ENCODE measurements at regions not wholly inside any gene's neighbourhood (a gene's known extent, or its start where the extent isn't known, plus 50 kb on each side); places are given as distances from the start of the nearest gene placed in this dataset.

DNA sequence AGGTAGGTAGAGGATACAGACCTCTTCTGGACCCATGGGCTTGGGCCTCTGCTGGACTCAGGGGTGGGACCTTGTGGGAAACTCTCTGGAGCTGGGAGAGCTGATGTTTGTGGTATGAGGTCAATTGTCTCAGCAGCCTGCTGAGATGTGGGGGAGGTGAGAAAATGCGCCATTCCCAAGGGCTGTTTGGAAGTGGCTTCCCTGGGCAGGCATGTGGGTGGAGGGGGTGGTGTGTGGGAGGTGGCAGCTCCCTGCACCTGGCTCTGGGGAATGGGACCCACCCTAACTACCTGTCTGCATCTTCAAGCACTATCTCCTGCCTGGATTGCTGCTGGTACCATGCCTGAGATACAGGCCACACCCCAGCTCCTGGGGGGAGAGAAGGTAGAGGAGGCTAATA lies 97.4 kb upstream of the THY1 start:
- no peak for DNase-seq

DNA sequence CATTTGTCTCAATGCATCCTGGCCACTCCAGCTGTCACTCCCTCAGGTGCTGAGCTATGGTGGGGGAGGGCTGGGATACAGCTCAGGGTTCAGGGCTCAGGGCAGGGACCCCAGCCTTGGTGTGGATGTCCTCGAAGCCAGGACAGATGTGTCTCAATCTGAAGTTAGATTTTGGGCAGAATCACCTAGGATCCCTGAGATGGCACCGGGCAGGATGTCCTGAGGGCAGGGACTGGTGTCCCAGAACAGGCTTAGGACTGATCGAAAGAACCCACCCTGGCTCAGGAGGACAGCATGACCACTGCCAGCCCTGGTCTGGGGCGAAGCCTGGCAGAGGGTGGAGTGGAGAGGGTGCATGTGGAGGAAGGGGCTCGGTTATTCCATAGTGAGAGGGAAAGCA lies 96.8 kb upstream of the THY1 start:
- DNase-seq, result no peak

DNA sequence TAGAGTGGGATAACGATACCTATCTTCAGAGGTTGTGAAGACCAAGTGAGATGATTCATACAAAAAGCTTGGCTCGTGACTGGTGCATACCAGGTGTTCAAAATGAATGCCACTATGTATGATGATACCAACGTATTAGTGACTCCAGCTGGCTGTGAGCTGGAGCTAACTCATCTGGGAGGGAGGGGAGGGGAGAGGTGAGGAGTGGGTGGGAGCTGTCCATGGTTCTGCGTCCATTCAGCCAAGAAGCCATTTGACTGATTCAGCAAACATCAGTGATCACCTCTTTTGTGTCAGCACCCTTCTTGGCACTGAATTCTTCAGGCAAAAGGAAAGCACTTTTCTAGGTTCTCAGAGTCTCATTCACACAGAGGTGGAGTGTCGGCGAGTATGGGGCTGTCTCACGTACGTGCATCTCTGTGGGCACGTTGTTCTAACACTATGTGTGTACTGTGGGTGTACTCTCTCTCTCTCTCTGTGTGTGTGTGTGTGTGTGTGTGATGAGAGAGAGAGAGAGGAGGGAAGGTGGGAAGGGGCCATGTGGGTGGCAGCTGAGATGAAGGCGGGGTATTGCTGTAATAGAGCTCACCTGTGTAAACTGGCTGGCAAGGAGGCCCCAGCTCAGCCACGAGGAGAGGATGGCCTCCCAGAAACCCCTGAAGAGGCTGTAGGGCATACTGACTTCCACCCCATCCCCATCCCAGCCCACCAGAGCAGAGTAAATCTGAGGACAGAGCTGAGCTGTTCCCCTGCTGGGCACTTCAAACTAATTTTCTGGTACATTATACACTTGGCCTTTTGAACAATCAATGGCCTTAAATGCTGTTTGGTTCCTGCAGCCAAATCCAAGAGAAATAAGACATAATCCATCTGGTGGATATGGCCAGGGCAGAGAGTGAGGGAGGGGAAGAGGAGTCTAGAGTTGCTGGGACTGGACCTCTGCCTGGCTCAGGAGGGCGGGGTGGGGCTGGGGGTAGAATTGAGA lies 96.1 kb upstream of the THY1 start:
- no peak for DNase-seq

DNA sequence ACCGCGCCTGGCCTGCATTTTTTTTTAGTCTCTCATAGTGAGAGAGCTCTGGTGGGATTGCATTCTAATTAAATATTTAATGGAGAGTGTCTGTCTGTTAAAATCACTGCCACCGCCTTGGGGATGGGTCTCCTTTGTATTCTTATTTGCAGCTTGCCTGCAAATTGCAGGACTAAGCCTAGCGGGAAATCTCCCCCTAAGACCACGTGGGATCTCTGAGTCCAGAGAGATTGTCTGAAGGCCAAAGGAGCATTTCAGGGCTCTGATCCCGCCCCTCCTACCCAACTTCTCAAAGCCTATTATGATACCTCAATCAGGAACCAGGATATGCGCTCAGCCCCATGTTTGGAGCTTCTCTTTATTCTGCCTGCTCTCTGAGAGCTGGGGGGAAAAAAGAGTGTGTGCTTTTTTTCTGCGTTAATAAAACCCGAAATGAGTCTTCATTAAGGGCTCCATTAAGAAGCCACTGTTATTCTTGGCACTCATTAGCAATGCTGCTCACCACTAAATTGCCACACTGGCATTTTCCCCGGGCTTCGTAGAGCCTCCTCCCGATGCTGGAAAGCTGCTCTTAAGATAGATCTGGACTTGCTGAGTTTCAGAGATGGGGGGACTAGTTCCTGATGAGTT lies 92.9 kb upstream of the THY1 start:
- no peak for DNase-seq

DNA sequence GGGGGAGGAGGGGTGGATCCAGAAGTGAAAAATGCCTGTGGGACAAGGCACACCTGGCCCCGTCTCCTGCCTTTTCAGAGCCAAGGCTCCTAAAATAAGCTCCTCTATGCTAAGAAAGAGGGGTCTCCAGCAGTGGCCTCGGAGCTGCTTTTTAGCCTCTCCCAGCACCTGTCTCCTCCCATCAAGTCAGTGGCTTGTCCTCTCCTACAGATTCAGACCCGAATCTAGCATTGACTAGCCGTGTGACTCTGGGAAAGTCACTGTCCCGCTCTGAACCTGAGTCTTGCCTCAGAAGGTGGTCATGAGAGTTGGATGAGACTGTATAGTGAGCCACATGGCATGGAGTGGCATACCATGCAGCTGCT lies 90.8 kb upstream of the THY1 start:
- no peak for DNase-seq

DNA sequence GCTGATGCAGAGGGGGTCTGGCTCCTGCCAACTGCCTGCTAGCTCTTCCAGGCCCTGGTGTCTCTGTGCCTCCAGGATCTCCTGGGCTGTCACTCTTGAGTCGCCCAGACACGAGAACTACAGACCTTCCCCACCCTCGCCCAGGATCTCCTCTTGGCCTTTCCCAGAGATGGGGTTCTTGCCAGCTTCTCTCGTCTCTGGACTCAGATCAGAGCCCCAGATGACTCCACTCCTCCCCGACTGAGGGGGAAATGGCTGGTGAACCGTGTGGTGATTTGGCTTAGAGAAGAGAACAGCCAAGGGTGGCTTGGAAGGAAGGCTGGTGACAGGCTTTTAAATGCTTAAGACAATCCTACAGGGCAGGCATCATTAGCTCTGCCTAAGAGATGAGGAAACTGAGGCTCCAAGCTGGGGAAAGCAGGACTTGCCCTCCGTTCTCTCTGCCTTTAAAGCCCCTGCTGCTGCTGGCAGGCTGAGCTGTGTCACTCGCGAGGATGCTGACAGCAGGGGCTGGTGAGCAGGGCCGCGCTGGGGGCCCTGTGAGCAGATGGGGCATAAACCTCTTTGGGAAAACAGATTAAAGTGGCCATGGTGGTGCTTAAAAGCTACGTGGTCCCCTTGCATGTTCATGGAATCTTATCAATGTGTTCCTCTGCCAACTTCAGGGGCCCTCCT lies 90.3 kb upstream of the THY1 start:
- DNase-seq, result no peak

DNA sequence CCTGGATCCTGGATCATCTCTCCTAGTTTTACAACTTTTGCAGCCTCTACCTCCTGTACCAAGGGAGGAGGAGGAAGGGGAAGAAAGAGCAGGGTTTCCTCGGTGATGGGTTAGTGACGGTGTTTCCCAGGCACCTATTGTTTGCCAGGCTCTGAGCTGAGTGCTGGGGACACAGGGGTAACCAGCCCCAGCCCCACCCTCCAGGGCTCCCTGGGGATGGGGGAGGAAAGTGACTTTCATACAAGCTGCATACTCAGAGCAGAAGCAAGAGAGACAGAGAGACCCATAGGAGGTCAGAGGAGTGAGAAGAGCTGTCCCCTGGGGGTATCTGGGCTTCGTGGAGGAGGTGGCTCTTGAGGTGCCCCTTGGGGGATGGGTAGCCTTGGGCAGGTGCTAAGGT lies 89.4 kb upstream of the THY1 start:
- DNase-seq, result no peak

DNA sequence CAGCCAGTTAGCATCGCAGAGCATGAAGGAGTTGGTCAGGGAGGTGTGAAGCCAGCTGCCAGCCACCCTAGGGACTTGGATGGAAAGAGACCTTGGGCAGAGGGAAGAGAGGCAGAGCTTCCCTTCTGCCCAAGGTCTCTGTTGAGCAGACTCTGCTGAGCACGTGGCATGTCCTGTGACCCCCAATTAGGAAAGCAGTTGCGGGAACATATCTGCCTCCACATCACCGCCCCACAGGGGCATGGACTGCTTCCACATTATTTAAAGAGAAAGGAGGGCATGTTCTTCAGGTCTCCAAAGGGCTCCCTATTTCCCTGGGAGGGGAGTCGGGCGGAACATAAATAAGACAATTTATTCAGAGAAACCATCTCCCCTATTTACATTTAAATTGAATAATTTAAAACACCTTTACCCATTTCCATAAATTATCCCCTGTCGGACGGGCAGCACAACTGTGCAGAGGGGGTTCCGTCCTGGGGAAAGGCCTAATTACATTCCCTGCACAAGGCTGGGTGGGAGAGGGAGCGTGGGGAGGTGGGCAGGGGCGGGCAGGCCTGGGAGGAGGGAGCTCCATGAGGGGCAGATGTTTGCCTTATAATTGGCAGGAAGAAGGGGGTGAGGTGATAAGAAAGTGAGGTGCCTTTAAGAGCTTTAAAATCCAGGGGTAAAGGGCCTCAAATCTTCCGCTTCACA lies 88.8 kb upstream of the THY1 start:
- DNase-seq, result no peak

DNA sequence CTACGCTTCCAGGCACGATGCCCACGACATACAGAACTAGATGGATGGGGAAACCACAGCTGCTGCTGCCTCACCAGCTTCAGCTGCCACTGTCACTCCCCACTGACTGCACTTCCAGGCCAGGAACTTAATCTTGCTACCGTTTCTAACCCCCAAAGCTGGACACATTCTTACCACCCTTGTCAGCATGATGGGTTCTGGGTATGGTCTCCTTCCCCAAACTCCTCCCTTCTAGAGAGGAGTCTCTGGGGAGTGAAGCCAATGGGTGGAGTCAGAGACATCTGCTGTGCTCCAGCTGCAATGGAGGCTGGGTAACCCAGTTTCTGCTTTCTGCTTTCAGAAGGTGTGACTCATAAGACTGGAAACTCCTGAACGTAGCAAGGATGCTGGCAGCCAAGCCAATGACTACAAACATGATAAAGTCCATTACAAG lies 87.0 kb upstream of the THY1 start:
- peak in 1 of 5 donors; percentile 17 for DNase-seq

DNA sequence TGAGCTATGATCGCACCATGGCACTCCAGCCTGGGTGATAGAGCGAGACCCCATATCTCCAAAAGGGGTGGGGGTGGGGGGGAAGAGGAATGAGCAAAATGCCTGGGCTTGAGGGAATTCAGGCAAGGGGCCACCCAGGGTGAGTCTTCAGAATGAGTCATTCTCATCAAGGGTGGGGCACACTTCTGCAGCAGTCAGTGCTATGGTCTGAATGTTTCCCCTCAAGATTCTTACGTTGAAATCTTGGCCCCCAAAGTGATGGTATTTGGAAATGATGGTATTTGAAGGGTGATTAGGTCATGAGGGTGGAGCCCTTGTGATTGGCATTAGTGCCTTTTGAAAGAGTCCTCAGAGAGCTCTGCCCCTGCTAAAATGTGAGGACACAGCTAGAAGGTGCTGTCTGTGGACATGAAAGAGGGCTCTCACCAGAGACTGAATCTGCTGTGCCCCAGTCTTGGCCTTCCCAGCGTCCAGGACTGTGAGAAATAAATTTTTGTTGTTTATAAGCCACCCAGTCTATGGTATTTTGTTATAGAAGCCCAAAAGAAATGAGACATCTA lies 86.4 kb upstream of the THY1 start:
- no peak for DNase-seq

DNA sequence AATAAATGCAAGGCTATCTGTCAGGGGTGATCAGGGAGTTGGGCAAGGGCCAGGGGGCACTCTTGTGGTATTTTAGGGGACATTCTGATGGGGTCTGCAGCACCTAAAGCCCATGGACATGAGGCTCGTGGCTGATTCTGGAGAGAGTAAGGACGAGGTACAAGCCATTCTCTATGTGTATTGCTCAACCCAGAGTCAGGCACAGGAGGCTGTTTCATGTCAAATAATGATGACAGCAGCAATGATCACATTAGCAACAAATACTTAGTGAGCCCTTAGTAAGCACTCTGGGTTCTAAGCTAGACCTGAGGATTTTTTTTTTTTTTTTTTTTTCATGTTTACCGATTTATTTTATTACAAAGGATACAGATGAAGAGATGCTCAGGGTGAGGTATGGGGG lies 83.5 kb upstream of the THY1 start:
- DNase-seq, result no peak

DNA sequence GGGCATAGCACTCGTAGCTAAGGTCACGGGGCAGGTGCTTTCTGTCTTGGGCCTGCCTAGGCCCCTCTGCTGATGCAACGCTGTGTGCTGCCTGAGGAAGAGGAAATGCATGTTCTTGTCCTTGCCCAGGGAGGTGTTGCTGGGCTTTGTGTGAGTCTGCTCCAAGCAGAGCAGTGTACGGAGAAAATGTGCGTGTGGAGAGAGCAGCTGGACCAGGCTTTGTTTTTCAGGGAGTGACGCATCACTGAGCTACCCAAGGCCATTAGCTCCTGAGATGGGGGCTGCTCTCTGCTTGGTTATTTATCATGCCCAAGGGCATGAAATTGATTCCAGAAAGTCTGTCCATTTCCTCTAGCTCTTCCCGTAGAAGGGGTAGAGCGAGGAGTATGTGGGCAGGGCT lies 82.9 kb upstream of the THY1 start:
- DNase-seq, result no peak

DNA sequence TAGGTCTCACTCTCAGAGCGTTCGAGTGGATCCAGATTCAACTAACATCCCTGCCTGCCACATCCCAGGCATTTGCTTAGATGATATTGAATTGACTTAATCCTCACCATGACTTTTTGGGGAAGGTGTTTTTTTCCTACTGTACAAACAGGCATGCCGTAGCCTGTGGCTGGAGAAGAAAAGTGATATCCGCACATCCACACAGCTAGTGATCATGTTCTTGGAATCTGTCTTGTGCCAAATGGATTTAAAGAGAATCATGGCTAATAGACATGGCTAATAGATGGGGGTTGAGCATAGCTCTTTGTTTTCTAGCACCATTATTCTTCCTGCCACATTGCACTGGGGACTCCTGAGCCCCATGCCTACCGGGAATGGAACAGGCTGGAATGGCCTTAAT lies 82.1 kb upstream of the THY1 start:
- no peak for DNase-seq

DNA sequence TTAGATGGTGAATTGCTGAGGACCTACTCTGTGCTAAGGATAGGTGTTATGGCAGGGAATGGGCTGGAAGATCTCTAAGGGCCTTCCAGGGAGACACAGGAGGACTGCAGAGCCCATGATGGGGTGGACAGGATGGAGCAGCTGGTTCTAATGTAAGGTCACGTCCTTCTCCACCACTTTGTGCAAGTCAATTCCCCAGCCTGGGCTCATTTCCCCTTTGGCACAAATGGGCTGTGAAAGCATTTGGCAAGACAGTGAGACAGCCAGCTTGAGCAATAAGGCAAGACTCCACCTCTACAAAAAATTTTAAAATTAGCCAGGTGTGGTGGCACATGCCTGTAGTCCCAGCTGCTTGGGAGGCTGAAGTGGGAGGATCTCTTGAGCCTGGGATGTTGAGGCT lies 81.4 kb upstream of the THY1 start:
- DNase-seq, result no peak

DNA sequence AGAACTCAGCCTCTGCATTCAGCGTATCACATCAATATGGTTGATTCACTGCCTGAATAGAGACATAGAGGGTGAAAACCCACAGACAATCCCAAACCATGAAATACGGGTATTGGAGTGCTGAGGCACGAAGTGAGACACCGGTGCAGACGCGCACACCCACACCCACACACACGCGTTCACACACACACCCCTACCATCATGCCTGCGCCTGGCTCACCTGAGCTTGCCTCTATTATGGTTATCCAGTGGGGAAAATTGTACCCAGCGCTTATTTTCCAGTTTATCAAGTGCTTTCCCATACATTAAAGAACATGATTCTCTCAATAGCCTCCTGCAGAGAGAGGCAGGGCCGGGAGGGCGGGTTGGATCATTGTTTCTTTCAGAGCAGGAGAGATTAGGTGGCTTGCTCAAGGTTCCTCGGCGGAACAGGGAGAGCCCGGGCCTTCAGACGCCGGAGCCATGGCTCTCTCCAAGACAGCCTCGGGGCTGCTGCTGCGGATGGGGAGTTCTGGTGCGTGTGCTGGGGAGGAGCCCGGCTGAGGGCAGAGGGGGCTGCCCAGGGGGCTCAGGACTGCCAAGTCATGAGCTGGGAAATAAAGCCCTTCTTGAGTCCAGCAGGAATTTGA lies 78.9 kb upstream of the THY1 start:
- DNase-seq, result no peak

DNA sequence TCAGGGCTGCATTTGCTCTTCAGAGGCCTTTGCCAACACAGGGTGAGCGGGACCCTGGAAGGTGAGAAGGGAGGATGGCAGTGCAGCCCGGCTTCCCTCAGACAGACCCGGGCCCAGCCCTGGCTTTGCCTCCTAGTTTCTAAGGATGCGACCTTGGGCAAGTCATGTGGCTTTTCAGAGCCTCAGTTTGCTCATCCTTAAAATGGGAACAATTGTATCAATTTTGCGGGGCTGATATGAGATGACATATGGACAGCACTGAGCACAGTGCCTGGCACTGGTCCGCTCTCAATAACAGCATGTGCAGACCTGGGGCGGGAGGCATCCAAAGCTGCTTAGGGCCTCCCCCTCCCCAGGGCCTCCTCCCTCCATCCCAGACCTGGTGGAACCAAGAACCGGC lies 74.7 kb upstream of the THY1 start:
- no peak for DNase-seq

DNA sequence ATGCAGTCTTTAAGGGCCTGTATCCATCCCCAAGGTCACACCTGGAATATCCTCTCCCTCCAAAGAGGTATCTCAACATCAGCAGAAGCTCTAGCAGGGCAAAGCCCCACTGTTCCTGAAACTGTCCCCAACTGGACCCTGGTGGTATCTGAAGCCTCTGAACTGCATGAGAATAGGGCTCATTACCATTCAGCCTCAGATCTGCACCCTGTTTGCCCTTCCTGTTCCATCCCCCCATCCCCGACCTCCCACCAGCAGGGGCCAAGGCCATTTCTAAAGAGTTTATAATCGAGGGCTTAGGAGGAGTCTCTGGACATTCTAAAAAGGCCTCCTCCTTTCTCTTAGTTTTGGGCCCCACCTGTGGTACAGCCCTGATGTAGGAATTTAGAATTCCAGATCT lies 74.0 kb upstream of the THY1 start:
- no peak for DNase-seq

DNA sequence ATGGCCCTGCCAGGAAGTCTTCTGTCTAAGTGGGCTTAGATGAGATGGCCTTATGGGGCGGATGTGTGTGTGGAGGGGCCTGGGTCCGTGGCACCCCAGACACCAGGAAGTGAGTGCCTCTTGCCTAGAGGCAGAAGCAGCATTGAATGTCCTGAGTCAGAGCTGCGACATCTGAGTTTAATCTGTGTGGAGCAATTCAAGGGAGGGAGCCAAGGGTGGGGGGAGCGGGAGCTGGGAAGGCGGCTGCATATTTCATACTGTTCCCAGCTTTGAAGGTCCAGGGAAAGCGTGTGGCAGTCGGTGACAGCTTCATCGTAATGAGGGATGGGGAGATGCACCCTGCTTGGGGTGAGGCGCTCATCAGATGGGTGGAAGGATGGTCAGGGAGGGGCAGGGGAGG lies 73.5 kb upstream of the THY1 start:
- no peak for DNase-seq

DNA sequence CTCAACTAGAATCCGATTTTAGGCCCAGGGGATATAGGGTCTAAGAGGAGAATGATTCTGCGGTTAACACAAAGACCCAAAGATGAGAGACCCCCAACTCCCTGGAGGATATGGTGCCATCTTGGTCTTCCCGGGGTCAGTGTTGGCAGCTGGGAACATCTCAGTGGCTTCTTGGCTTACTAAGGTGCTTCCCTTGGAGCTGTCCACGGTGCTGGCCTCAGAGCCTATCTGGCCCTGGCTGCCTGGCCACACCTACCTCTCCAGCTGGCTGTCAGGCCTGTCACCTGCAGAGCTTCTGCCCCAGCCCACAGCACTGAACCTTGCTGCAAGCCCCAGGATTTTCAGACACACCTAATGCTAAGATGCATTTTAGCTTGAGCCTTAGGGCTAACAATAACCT lies 70.7 kb upstream of the THY1 start:
- no peak for DNase-seq

DNA sequence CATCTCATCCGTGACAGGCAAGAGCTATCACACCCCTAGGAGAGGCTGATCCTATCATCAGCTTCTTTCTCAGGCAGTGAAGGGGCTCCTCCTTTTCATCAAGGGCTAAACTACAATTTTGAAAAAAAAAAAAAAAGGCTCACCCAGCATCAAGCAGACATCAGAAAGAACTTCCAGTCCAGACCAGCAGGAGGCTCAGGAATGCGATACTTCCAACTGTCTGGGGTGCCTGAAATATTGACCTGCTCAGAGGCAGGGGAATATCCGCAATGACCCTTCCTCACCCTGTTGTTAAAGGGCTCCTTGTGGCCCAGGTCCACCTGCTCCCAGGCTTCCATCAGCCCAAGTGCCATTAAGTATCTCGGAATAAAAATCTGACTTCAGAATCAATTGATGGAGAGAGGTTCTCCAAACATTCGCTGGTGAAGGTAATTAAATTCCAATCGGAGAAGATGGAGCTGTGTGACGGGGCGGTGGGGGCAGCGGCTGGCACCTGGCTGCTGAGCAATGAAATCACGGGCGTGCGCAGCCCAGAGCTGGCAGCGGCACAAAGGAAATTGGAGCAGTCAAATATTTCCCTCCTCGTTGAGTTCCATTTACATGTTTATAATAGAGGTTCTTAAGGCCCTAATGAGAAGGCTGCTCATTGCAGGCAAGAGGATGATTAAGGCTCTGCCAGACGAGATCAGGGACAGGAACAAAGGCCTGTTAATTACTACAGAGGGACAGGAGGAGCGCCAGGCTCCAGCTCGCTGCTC lies 69.0 kb upstream of the THY1 start:
- no peak for DNase-seq

DNA sequence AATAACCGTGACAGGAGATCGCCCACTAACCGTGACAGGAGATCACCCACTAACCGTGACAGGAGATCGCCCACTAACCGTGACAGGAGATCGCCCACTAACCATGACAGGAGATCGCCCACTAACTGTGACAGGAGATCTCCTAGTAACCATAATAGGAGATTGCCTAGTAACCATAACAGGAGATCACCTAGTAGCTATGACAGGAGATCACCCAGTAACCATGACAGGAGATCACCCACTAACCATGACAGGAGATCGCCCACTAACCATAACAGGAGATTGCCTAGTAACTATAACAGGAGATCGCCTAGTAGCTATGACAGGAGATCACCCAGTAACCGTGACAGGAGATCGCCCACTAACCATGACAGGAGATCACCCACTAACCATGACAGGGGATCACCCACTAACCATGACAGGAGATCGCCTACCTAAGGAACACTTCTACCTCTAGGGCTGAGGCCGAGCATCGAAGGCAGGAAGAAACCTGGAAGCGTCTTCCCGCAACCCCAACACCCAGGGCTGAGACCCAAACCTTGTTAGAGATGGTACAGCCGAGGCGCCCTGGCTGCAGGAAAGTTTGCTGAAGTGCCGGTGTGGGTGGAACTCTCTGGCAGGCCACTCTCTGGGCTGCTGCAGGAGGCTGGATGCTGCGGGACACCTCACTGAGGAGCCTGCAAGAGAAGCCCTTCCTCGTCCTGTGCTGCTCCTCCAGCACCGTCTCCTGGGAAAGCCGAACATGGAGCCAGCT lies 67.5 kb upstream of the THY1 start:
- no peak for DNase-seq
